ENCODE measurements at regions not wholly inside any gene's neighbourhood (a gene's known extent, or its start where the extent isn't known, plus 50 kb on each side); places are given as distances from the start of the nearest gene placed in this dataset.

DNA sequence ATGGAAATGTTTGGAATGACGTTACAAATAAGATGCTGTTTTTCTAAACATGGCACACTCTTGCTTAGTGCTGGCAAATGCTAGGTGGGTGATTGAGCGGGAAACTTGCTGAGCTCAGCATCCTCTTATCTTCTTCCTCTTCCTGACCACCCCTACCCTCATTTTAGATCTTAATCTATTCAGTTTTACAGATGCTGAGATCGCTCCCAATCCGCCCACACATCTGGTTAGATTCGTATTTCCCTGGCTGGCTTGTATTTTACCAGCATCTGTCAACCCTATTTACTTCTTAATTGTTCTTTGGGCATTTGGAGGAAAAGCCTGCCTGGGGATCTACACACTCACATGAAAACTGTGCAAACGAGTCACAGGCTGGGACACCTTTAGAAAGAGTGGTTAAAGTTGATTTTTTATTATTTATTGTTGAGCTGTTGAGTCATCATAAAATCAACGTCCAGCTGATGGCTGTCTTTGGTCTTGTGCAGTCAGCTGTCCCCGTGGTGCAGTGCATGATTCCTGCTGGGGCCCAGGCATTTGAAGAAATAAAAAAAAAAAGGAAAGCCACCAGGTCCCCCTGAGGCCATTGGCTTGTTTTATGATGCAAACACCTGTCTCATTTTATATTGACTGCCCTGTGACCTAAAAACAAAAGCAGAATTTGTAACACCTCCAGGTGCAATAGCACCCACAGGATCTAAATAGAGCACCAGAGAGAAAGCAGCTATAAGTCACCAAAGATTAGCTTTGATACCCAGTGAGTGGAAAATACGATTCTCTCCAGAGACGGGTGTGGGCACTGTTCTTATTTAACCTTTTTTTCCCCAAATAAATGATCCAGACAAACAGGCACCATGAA lies 258.6 kb downstream of the HS3ST3B1 start:
- Histone ChIP-seq H3K36me3 (ENCODE audit: insufficient read depth, low read length) (no peaks in the 10 kb centered on the region), H4K20me1 (ENCODE audit: insufficient read depth, low read depth, low read length) (no peaks in the 10 kb centered on the region), H3K4me3 (ENCODE audit: low read length) (no peak overlapping the region), H3K4me2 (ENCODE audit: low read depth, low read length, poor library complexity, severe bottlenecking) (no peak overlapping the region), H3K4me1 (ENCODE audit: low read length) (no peaks in the 10 kb centered on the region), H3K79me2 (ENCODE audit: low read length) (no peaks in the 10 kb centered on the region), H3K9ac (ENCODE audit: low read length) (no peak overlapping the region), H3K9me3 (ENCODE audit: low read length) (no peaks in the 10 kb centered on the region), H3K27ac (ENCODE audit: low read length) (no peak overlapping the region), H3K9me2 (replicated peaks; ENCODE audit: insufficient read depth, low read length) (no peaks in the 10 kb centered on the region), H2AFZ (ENCODE audit: low read length) (no peak overlapping the region), H3K27me3 (ENCODE audit: low read length) (no peaks in the 10 kb centered on the region)
- DNase-seq = no peak

- H3K27ac ChIP-seq (ENCODE audit: low read length) = no peak overlapping the region
- no peak overlapping the region for H2AFZ ChIP-seq (ENCODE audit: low read length)
- H3K9me3 ChIP-seq (ENCODE audit: low read length) = no peaks in the 10 kb centered on the region
- H3K36me3 ChIP-seq (ENCODE audit: insufficient read depth, low read length) = no peaks in the 10 kb centered on the region
- no peaks in the 10 kb centered on the region for H3K9me2 ChIP-seq (replicated peaks; ENCODE audit: insufficient read depth, low read length)
- no peak for DNase-seq
- no peaks in the 10 kb centered on the region for H3K27me3 ChIP-seq (ENCODE audit: low read length)
- H4K20me1 ChIP-seq (ENCODE audit: insufficient read depth, low read depth, low read length) = no peaks in the 10 kb centered on the region
- H3K4me1 ChIP-seq (ENCODE audit: low read length) = no peaks in the 10 kb centered on the region
- H3K9ac ChIP-seq (ENCODE audit: low read length) = no peak overlapping the region
- no peak overlapping the region for H3K4me3 ChIP-seq (ENCODE audit: low read length)
- no peak overlapping the region for H3K4me2 ChIP-seq (ENCODE audit: low read depth, low read length, poor library complexity, severe bottlenecking)
- H3K79me2 ChIP-seq (ENCODE audit: low read length) = no peaks in the 10 kb centered on the region
These were observed 256.6 kb downstream of the HS3ST3B1 start for GRCh38 chr17:14557480-14557879.

- no peak overlapping the region for H3K27ac ChIP-seq (ENCODE audit: low read length)
These were observed 253.0 kb downstream of the HS3ST3B1 start for GRCh38 chr17:14553847-14554246.

GRCh38 chr17:14552306-14552705 lies 251.4 kb downstream of the HS3ST3B1 start:
- no peak overlapping the region for H2AFZ ChIP-seq (ENCODE audit: low read length)
- no peaks in the 10 kb centered on the region for H3K36me3 ChIP-seq (ENCODE audit: insufficient read depth, low read length)
- H3K4me1 ChIP-seq (ENCODE audit: low read length) = no peaks in the 10 kb centered on the region

More at GRCh38 chr17:14553847-14554246, 253.0 kb downstream of the HS3ST3B1 start:
- no peaks in the 10 kb centered on the region for H3K36me3 ChIP-seq (ENCODE audit: insufficient read depth, low read length)
- H3K4me1 ChIP-seq (ENCODE audit: low read length) = no peaks in the 10 kb centered on the region
- H3K9me2 ChIP-seq (replicated peaks; ENCODE audit: insufficient read depth, low read length) = no peaks in the 10 kb centered on the region
- H3K9me3 ChIP-seq (ENCODE audit: low read length) = no peaks in the 10 kb centered on the region
- H2AFZ ChIP-seq (ENCODE audit: low read length) = no peak overlapping the region
- no peaks in the 10 kb centered on the region for H4K20me1 ChIP-seq (ENCODE audit: insufficient read depth, low read depth, low read length)
- no peak overlapping the region for H3K4me2 ChIP-seq (ENCODE audit: low read depth, low read length, poor library complexity, severe bottlenecking)
- no peaks in the 10 kb centered on the region for H3K27me3 ChIP-seq (ENCODE audit: low read length)
- DNase-seq = no peak
- H3K9ac ChIP-seq (ENCODE audit: low read length) = no peak overlapping the region
- no peak overlapping the region for H3K4me3 ChIP-seq (ENCODE audit: low read length)
- H3K79me2 ChIP-seq (ENCODE audit: low read length) = no peaks in the 10 kb centered on the region

GRCh38 chr17:14547556-14547955 lies 246.7 kb downstream of the HS3ST3B1 start:
- H3K27me3 ChIP-seq (ENCODE audit: low read length) = no peaks in the 10 kb centered on the region
- no peak overlapping the region for H3K27ac ChIP-seq (ENCODE audit: low read length)
- H3K4me2 ChIP-seq (ENCODE audit: low read depth, low read length, poor library complexity, severe bottlenecking) = no peak overlapping the region
- H3K36me3 ChIP-seq (ENCODE audit: insufficient read depth, low read length) = no peaks in the 10 kb centered on the region
- no peak for DNase-seq
- no peak overlapping the region for H3K4me3 ChIP-seq (ENCODE audit: low read length)
- H3K9me3 ChIP-seq (ENCODE audit: low read length) = no peaks in the 10 kb centered on the region
- H3K4me1 ChIP-seq (ENCODE audit: low read length) = no peaks in the 10 kb centered on the region
- H4K20me1 ChIP-seq (ENCODE audit: insufficient read depth, low read depth, low read length) = no peaks in the 10 kb centered on the region
- H2AFZ ChIP-seq (ENCODE audit: low read length) = no peak overlapping the region
- no peaks in the 10 kb centered on the region for H3K79me2 ChIP-seq (ENCODE audit: low read length)
- H3K9me2 ChIP-seq (replicated peaks; ENCODE audit: insufficient read depth, low read length) = no peaks in the 10 kb centered on the region
- H3K9ac ChIP-seq (ENCODE audit: low read length) = no peak overlapping the region

More at GRCh38 chr17:14552306-14552705, 251.4 kb downstream of the HS3ST3B1 start:
- no peaks in the 10 kb centered on the region for H3K9me3 ChIP-seq (ENCODE audit: low read length)
- H3K27me3 ChIP-seq (ENCODE audit: low read length) = no peaks in the 10 kb centered on the region
- no peak overlapping the region for H3K4me3 ChIP-seq (ENCODE audit: low read length)
- H3K4me2 ChIP-seq (ENCODE audit: low read depth, low read length, poor library complexity, severe bottlenecking) = no peak overlapping the region
- no peaks in the 10 kb centered on the region for H4K20me1 ChIP-seq (ENCODE audit: insufficient read depth, low read depth, low read length)
- no peak overlapping the region for H3K27ac ChIP-seq (ENCODE audit: low read length)
- H3K79me2 ChIP-seq (ENCODE audit: low read length) = no peaks in the 10 kb centered on the region
- H3K9ac ChIP-seq (ENCODE audit: low read length) = no peak overlapping the region
- H3K9me2 ChIP-seq (replicated peaks; ENCODE audit: insufficient read depth, low read length) = no peaks in the 10 kb centered on the region
- DNase-seq = no peak

- no peaks in the 10 kb centered on the region for H3K36me3 ChIP-seq (ENCODE audit: insufficient read depth, low read length)
- DNase-seq = no peak
- no peaks in the 10 kb centered on the region for H3K4me1 ChIP-seq (ENCODE audit: low read length)
- H3K9ac ChIP-seq (ENCODE audit: low read length) = no peak overlapping the region
- H3K79me2 ChIP-seq (ENCODE audit: low read length) = no peaks in the 10 kb centered on the region
- no peak overlapping the region for H3K27ac ChIP-seq (ENCODE audit: low read length)
- no peaks in the 10 kb centered on the region for H3K27me3 ChIP-seq (ENCODE audit: low read length)
- H4K20me1 ChIP-seq (ENCODE audit: insufficient read depth, low read depth, low read length) = no peaks in the 10 kb centered on the region
- H2AFZ ChIP-seq (ENCODE audit: low read length) = no peak overlapping the region
- no peak overlapping the region for H3K4me2 ChIP-seq (ENCODE audit: low read depth, low read length, poor library complexity, severe bottlenecking)
- no peaks in the 10 kb centered on the region for H3K9me3 ChIP-seq (ENCODE audit: low read length)
- H3K9me2 ChIP-seq (replicated peaks; ENCODE audit: insufficient read depth, low read length) = no peaks in the 10 kb centered on the region
- H3K4me3 ChIP-seq (ENCODE audit: low read length) = no peak overlapping the region
These were observed 246.1 kb downstream of the HS3ST3B1 start for GRCh38 chr17:14547016-14547415.

DNA sequence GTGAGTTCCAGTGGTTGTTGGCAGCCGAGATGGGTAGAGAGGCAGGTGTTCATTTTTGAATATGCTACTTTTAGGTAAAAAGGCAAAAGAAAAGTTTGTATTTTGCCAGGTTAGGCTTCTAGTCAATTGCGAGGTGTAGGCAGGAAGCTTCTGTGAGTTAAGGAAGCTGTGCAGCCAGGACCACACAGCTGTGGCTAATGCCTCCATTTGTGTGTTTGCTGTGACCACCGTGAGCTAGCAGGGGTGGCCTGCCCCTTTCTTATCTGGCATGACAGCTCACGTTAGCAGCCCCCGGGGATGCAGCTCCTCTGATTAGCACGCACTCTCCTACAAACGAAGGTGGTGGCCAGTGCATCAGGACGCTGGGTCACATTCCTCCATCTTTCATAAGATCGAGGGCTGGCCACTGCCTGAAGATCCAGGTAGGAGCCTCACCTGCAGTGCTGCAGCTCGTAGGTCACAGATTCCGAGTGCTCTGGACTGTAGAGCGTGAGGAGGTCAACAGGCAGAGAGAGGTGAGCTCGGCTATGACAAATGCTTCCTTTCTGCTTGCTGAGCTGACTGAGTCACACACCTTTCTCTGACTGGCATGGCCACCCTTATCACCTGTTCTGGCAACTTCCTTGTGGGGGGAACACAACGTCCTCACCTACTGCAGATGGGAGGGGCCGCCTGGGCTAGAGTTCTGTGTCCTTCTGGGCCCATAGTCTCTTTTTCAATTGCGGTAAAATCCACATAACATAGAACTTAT lies 244.4 kb downstream of the HS3ST3B1 start:
- no peak overlapping the region for H2AFZ ChIP-seq (ENCODE audit: low read length)
- no peaks in the 10 kb centered on the region for H3K79me2 ChIP-seq (ENCODE audit: low read length)
- H3K4me2 ChIP-seq (ENCODE audit: low read depth, low read length, poor library complexity, severe bottlenecking) = no peak overlapping the region
- H3K9me2 ChIP-seq (replicated peaks; ENCODE audit: insufficient read depth, low read length) = no peaks in the 10 kb centered on the region
- H4K20me1 ChIP-seq (ENCODE audit: insufficient read depth, low read depth, low read length) = no peaks in the 10 kb centered on the region
- H3K4me3 ChIP-seq (ENCODE audit: low read length) = no peak overlapping the region
- H3K9me3 ChIP-seq (ENCODE audit: low read length) = no peaks in the 10 kb centered on the region
- H3K27me3 ChIP-seq (ENCODE audit: low read length) = no peaks in the 10 kb centered on the region
- H3K4me1 ChIP-seq (ENCODE audit: low read length) = no peaks in the 10 kb centered on the region
- no peak overlapping the region for H3K27ac ChIP-seq (ENCODE audit: low read length)
- no peaks in the 10 kb centered on the region for H3K36me3 ChIP-seq (ENCODE audit: insufficient read depth, low read length)
- no peak overlapping the region for H3K9ac ChIP-seq (ENCODE audit: low read length)
- no peak for DNase-seq

- no peak overlapping the region for H2AFZ ChIP-seq (ENCODE audit: low read length)
- DNase-seq = no peak
- no peaks in the 10 kb centered on the region for H3K79me2 ChIP-seq (ENCODE audit: low read length)
- no peak overlapping the region for H3K4me2 ChIP-seq (ENCODE audit: low read depth, low read length, poor library complexity, severe bottlenecking)
- no peaks in the 10 kb centered on the region for H3K27me3 ChIP-seq (ENCODE audit: low read length)
- H3K9me2 ChIP-seq (replicated peaks; ENCODE audit: insufficient read depth, low read length) = no peaks in the 10 kb centered on the region
- no peak overlapping the region for H3K9ac ChIP-seq (ENCODE audit: low read length)
- no peaks in the 10 kb centered on the region for H3K9me3 ChIP-seq (ENCODE audit: low read length)
- no peak overlapping the region for H3K4me3 ChIP-seq (ENCODE audit: low read length)
- H3K36me3 ChIP-seq (ENCODE audit: insufficient read depth, low read length) = no peaks in the 10 kb centered on the region
- no peaks in the 10 kb centered on the region for H3K4me1 ChIP-seq (ENCODE audit: low read length)
- no peaks in the 10 kb centered on the region for H4K20me1 ChIP-seq (ENCODE audit: insufficient read depth, low read depth, low read length)
- no peak overlapping the region for H3K27ac ChIP-seq (ENCODE audit: low read length)
These were observed 240.8 kb downstream of the HS3ST3B1 start for GRCh38 chr17:14541714-14542113.
